ENCODE measurements at regions not wholly inside any gene's neighbourhood (a gene's known extent, or its start where the extent isn't known, plus 50 kb on each side); places are given as distances from the start of the nearest gene placed in this dataset.

DNA sequence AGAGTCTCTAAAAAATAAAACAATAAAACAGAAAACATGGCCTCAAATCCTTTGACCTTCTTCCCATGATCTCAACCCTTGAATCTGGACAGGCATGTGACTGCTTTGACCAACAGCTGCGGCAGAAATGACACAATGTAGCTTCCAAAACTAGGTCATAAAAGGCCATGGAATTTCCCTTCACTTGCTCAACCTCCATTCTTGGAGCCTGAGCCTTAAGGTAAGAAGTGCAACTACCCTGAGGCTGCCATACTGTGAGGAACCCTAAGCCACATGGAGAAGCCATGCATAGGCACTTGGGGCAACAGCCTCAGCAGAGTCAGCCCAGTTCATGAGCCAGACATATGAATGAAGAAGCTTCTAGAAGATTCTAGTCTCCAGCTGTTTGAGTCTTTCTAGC, 75.7 kb upstream of the BRD7 start:
- TF ChIP-seq ZNF302 (tag by site-specific recombination; IDR thresholded peaks at IDR 0.05; ENCODE audit: low read depth), result no peak
- TF ChIP-seq SCRT1 (tag by site-specific recombination; IDR thresholded peaks at IDR 0.05; ENCODE audit: borderline replicate concordance), result no peak
- no peak for TF ChIP-seq CTCF (tag by site-specific recombination; IDR thresholded peaks at IDR 0.05)
- no peak for TF ChIP-seq ZNF416 (tag by site-specific recombination; IDR thresholded peaks at IDR 0.05)
- no peak for TF ChIP-seq ZNF211 (tag by site-specific recombination; IDR thresholded peaks at IDR 0.05; ENCODE audit: low read depth)
- TF ChIP-seq, protein P1, sequence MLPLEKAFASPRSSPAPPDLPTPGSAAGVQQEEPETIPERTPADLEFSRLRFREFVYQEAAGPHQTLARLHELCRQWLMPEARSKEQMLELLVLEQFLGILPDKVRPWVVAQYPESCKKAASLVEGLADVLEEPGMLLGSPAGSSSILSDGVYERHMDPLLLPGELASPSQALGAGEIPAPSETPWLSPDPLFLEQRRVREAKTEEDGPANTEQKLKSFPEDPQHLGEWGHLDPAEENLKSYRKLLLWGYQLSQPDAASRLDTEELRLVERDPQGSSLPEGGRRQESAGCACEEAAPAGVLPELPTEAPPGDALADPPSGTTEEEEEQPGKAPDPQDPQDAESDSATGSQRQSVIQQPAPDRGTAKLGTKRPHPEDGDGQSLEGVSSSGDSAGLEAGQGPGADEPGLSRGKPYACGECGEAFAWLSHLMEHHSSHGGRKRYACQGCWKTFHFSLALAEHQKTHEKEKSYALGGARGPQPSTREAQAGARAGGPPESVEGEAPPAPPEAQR (tag by site-specific recombination; IDR thresholded peaks at IDR 0.05), result no peak
- TF ChIP-seq ZNF184 (tag by site-specific recombination; IDR thresholded peaks at IDR 0.05), result no peak
- TF ChIP-seq, protein P2, sequence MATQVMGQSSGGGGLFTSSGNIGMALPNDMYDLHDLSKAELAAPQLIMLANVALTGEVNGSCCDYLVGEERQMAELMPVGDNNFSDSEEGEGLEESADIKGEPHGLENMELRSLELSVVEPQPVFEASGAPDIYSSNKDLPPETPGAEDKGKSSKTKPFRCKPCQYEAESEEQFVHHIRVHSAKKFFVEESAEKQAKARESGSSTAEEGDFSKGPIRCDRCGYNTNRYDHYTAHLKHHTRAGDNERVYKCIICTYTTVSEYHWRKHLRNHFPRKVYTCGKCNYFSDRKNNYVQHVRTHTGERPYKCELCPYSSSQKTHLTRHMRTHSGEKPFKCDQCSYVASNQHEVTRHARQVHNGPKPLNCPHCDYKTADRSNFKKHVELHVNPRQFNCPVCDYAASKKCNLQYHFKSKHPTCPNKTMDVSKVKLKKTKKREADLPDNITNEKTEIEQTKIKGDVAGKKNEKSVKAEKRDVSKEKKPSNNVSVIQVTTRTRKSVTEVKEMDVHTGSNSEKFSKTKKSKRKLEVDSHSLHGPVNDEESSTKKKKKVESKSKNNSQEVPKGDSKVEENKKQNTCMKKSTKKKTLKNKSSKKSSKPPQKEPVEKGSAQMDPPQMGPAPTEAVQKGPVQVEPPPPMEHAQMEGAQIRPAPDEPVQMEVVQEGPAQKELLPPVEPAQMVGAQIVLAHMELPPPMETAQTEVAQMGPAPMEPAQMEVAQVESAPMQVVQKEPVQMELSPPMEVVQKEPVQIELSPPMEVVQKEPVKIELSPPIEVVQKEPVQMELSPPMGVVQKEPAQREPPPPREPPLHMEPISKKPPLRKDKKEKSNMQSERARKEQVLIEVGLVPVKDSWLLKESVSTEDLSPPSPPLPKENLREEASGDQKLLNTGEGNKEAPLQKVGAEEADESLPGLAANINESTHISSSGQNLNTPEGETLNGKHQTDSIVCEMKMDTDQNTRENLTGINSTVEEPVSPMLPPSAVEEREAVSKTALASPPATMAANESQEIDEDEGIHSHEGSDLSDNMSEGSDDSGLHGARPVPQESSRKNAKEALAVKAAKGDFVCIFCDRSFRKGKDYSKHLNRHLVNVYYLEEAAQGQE (tag by site-specific recombination; IDR thresholded peaks at IDR 0.05), result no peak
- TF ChIP-seq ZNF24 (tag by site-specific recombination; IDR thresholded peaks at IDR 0.05), result no peak

All from HEK293 (cell line).